PC-3 (cell line): ENCODE measurements at regions not wholly inside any gene's neighbourhood (a gene's known extent, or its start where the extent isn't known, plus 50 kb on each side); places are given as distances from the start of the nearest gene placed in this dataset.

ENCODE experiments used
- ATAC-seq: fragments of 200-7000 bp; cut with Tn5 transposase; 2 replicates; pipeline ENCODE4 v1.9.1; 2020; ENCODE audit warnings: mild to moderate bottlenecking, moderate library complexity
- BruUV-seq: library from RNA; stranded (reverse); fragments of 400-500 nt; replicated peaks from 2 replicates; lab custom pipeline; 2021; lab: Mats Ljungman, UMichigan
- CTCF ChIA-PET: fragments of 300-600 bp; sonication (Branson Sonifier 250); formaldehyde crosslinking; loops from one replicate; lab custom pipeline; 2022; ENCODE audit warnings: antibody characterized with exemption; lab: Charles Lee
- POLR2A ChIA-PET: fragments of 300-600 bp; sonication (Branson Sonifier 250); formaldehyde crosslinking; loops from one replicate; lab custom pipeline; 2022; ENCODE audit warnings: antibody characterized with exemption; ENCODE audit not compliant: unreplicated experiment; lab: Charles Lee
- DNase-seq: peaks from one replicate; pipeline ENCODE4 v3.0.0-alpha.2; 2015
- H2AFZ ChIP-seq: fragments of 300-600 bp; sonication (generic); 2 replicates; pipeline ENCODE4 v1.6.0; 2016; ENCODE audit warnings: antibody characterized with exemption, low read length
- H3F3A ChIP-seq: fragments of 300-600 bp; sonication (generic); one replicate; pipeline ENCODE4 v1.6.0; 2017; ENCODE audit warnings: antibody characterized with exemption, low read length, control low read depth, mild to moderate bottlenecking; ENCODE audit not compliant: unreplicated experiment
- H3K27ac ChIP-seq: fragments of 300-600 bp; sonication (generic); 2 replicates; pipeline ENCODE4 v1.5.1; 2016; ENCODE audit warnings: mild to moderate bottlenecking, low read length
- H3K27me3 ChIP-seq: fragments of 300-600 bp; sonication (generic); 2 replicates; pipeline ENCODE4 v1.6.1; 2016; ENCODE audit warnings: low read length, mixed read lengths
- H3K36me3 ChIP-seq: fragments of 300-600 bp; sonication (generic); 2 replicates; pipeline ENCODE4 v1.6.1; 2016; ENCODE audit warnings: low read depth, mixed run types, low read length, mixed read lengths
- H3K4me1 ChIP-seq: fragments of 300-600 bp; sonication (generic); 2 replicates; pipeline ENCODE4 v1.5.1; 2016; ENCODE audit warnings: low read length; ENCODE audit not compliant: insufficient read depth
- H3K4me2 ChIP-seq: fragments of 300-600 bp; sonication (generic); 2 replicates; pipeline ENCODE4 v1.6.0; 2016; ENCODE audit warnings: low read length
- H3K4me3 ChIP-seq: fragments of 300-600 bp; sonication (generic); 2 replicates; pipeline ENCODE4 v1.5.1; 2016; ENCODE audit warnings: mild to moderate bottlenecking, low read length, mixed read lengths
- H3K79me2 ChIP-seq: fragments of 300-600 bp; sonication (generic); 2 replicates; pipeline ENCODE4 v1.6.1; 2017; ENCODE audit warnings: low read length, mixed read lengths
- H3K9ac ChIP-seq: fragments of 300-600 bp; sonication (generic); 2 replicates; pipeline ENCODE4 v1.6.0; 2016; ENCODE audit warnings: mild to moderate bottlenecking, low read length
- H3K9me2 ChIP-seq: fragments of 300-600 bp; sonication (generic); replicated peaks from 2 replicates; pipeline ENCODE4 v1.6.1; 2016; ENCODE audit warnings: mixed run types, low read length, mixed read lengths
- H3K9me3 ChIP-seq: fragments of 300-600 bp; sonication (generic); 2 replicates; pipeline ENCODE4 v1.6.1; 2016; ENCODE audit warnings: low read length, mixed read lengths
- H4K20me1 ChIP-seq: fragments of 300-600 bp; sonication (generic); 2 replicates; pipeline ENCODE4 v1.6.1; 2016; ENCODE audit warnings: low read length, mixed read lengths
- EZH2 ChIP-seq: fragments of 300-600 bp; sonication (generic); IDR thresholded peaks from one replicate; pipeline ENCODE4 v1.6.1; 2017; ENCODE audit warnings: antibody characterized with exemption, mild to moderate bottlenecking, low read length; ENCODE audit not compliant: unreplicated experiment
- EZH2phosphoT487 ChIP-seq: fragments of 300-600 bp; sonication (generic); IDR thresholded peaks from 2 replicates; pipeline ENCODE4 v1.6.1; 2018; ENCODE audit warnings: mild to moderate bottlenecking, antibody characterized with exemption, low read length, borderline replicate concordance
- intact Hi-C: fragments of 100-400 bp; cut with micrococcal nuclease; formaldehyde crosslinking; loops from 2 replicates; pipeline ENCODE4 v1.9.0; 2023
- TF ChIP-seq, protein P1 (sequence below): fragments of 300-600 bp; sonication (generic); conservative IDR thresholded peaks from 2 replicates; pipeline ENCODE4 v1.5.1; 2017; ENCODE audit warnings: antibody characterized with exemption, low read depth, mild to moderate bottlenecking, low read length

DNA sequence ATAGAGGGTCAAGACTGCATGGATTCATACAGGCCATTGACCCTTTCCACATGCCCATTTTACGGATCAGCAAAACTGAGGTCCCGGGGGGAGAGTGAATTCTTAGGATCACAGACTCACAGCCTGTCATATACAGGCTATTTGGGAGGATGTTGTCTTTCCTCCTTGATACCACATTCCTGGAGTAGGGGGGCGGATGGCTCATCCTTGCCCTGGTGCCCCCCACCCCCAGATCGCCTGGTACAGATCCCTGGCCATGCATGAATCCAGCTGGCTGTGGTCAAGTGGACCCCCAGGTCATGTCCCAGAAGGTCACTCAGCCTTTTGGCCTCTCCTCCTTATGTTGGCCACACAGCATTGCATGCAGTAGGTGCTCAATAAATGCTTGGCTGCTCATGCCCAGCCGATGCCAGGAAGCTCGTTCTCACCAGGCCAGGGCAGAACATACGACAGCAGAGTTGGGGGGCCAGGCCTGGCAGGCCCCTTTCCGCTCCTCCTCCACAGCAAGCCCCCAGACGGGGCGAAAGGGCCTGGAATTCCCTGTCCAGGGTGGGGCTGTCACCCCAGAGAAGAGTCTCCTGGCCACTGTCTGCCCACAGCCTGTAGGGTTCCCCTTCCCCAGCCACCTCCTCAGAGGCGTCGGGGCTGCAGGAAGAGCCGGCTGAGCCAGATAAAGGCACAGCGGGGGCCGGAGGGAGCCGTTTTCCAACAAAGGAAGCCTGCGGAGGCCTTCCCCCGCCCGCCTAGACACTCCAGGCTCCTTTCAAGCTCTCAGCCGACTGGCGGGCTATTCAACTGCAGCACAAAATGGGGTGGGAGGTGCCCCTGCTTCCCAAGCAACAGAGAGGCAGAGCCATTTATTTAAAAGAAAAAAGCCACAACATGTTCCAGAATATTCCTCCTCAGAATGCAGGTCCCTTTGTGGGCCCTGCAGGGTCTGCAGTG, 215.7 kb upstream of the CIBAR2 start:
- TF ChIP-seq EZH2phosphoT487 (no peak), EZH2 (no peak)
- TF ChIP-seq, protein P1, sequence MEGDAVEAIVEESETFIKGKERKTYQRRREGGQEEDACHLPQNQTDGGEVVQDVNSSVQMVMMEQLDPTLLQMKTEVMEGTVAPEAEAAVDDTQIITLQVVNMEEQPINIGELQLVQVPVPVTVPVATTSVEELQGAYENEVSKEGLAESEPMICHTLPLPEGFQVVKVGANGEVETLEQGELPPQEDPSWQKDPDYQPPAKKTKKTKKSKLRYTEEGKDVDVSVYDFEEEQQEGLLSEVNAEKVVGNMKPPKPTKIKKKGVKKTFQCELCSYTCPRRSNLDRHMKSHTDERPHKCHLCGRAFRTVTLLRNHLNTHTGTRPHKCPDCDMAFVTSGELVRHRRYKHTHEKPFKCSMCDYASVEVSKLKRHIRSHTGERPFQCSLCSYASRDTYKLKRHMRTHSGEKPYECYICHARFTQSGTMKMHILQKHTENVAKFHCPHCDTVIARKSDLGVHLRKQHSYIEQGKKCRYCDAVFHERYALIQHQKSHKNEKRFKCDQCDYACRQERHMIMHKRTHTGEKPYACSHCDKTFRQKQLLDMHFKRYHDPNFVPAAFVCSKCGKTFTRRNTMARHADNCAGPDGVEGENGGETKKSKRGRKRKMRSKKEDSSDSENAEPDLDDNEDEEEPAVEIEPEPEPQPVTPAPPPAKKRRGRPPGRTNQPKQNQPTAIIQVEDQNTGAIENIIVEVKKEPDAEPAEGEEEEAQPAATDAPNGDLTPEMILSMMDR = no peak
- Histone ChIP-seq H3K4me1 (peaks cover 5% of the 10 kb centered on the region; the same call in 1 of the 2 replicates), H3K27ac (no peak overlapping the region), H3K4me2 (no peak overlapping the region), H3K9ac (no peak overlapping the region), H3K79me2 (no peaks in the 10 kb centered on the region), H3K36me3 (no peaks in the 10 kb centered on the region), H3K9me3 (no peaks in the 10 kb centered on the region), H2AFZ (no peak overlapping the region), H3K4me3 (no peak overlapping the region), H4K20me1 (no peaks in the 10 kb centered on the region), H3K9me2 (no peaks in the 10 kb centered on the region), H3K27me3 (no peaks in the 10 kb centered on the region), H3F3A (no peaks in the 10 kb centered on the region)
- BruUV-seq = no TSS peak
- no peak for ATAC-seq
- no peak for DNase-seq
- POLR2A ChIA-PET = no interaction called here
- CTCF ChIA-PET = no interaction called here
- intact Hi-C loops = no loop called here

DNA sequence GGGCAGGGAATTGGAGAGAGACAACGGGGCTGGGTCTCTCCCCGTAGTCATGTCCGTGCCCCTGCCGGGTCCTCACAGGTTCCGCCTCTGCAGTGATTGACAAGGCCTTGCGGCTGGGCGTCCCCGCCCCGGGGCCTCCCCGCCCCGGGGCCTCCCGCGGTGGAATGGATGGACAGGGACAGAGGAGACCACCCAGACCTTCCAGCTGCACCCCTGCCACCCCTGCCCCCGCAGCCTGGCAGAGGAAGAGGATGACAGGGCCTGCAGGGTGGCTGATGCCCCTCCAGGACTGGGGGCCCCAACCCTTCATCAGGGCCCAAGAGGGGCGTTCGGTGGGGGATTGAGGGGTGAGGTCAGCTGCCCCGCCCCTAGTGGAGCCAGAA, 216.4 kb upstream of the CIBAR2 start:
- POLR2A ChIA-PET = no interaction called here
- CTCF ChIA-PET = no interaction called here
- Histone ChIP-seq H2AFZ (no peak overlapping the region), H3K79me2 (no peaks in the 10 kb centered on the region), H3K36me3 (no peaks in the 10 kb centered on the region), H3K9me2 (no peaks in the 10 kb centered on the region), H3K9me3 (no peaks in the 10 kb centered on the region), H3K9ac (no peak overlapping the region), H3K4me1 (peaks cover 5% of the 10 kb centered on the region; the same call in 1 of the 2 replicates), H4K20me1 (no peaks in the 10 kb centered on the region), H3K4me2 (no peak overlapping the region), H3K27ac (no peak overlapping the region), H3K27me3 (no peaks in the 10 kb centered on the region), H3K4me3 (no peak overlapping the region), H3F3A (no peaks in the 10 kb centered on the region)
- no peak for ATAC-seq
- intact Hi-C loops = no loop called here
- no TSS peak for BruUV-seq
- TF ChIP-seq EZH2 = no peak
- TF ChIP-seq, protein P1 = no peak
- TF ChIP-seq EZH2phosphoT487 = no peak
- no peak for DNase-seq
